ENCODE measurements at regions not wholly inside any gene's neighbourhood (a gene's known extent, or its start where the extent isn't known, plus 50 kb on each side); places are given as distances from the start of the nearest gene placed in this dataset.
"Not testable (repeated sequence)": the region's sequence is repeated elsewhere in the genome, so short reads cannot be mapped to it uniquely, and the experiment has no call there.

GRCh38 chr2:62396880-62397279 is 109.1 kb downstream of the TMEM17 start:
- Mint-ChIP-seq H3K27ac (no peak overlapping the region), H3K36me3 (peaks cover 1% of the 10 kb centered on the region; the same call in 1 of the 2 replicates), H3K4me3 (no peak overlapping the region), H3K27me3 (ENCODE audit: low read depth) (no peaks in the 10 kb centered on the region), H3K4me1 (peaks cover 11% of the 10 kb centered on the region), H3K9me3 (peaks cover 18% of the 10 kb centered on the region)
- POLR2A ChIA-PET, result interaction anchor here (0.6 to 0.7 kb wide), 2 partner anchors 18 to 103 kb away, joined by 3 read pairs; no protein-coding TSS in a partner anchor
- TF ChIP-seq ESRRA (CRISPR knock-in tag; IDR thresholded peaks at IDR 0.05; ENCODE audit: borderline replicate concordance) (no peak), E2F1 (CRISPR knock-in tag; IDR thresholded peaks at IDR 0.05) (no peak), ZNF416 (CRISPR knock-in tag; IDR thresholded peaks at IDR 0.05) (no peak), TEAD4 (CRISPR knock-in tag; IDR thresholded peaks at IDR 0.05) (no peak), RORB (CRISPR knock-in tag; IDR thresholded peaks at IDR 0.05) (no peak)
- TF ChIP-seq, protein P1, sequence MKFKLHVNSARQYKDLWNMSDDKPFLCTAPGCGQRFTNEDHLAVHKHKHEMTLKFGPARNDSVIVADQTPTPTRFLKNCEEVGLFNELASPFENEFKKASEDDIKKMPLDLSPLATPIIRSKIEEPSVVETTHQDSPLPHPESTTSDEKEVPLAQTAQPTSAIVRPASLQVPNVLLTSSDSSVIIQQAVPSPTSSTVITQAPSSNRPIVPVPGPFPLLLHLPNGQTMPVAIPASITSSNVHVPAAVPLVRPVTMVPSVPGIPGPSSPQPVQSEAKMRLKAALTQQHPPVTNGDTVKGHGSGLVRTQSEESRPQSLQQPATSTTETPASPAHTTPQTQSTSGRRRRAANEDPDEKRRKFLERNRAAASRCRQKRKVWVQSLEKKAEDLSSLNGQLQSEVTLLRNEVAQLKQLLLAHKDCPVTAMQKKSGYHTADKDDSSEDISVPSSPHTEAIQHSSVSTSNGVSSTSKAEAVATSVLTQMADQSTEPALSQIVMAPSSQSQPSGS (CRISPR knock-in tag; IDR thresholded peaks at IDR 0.05; ENCODE audit: borderline replicate concordance, low read depth), result no peak
- CTCF ChIA-PET, result interaction anchor here (1.4 kb wide), 1 partner anchor 14 kb away, joined by 4 read pairs; no protein-coding TSS in a partner anchor
- DNase-seq (ENCODE audit: low spot score) (no peak), ATAC-seq (no peak)

DNA sequence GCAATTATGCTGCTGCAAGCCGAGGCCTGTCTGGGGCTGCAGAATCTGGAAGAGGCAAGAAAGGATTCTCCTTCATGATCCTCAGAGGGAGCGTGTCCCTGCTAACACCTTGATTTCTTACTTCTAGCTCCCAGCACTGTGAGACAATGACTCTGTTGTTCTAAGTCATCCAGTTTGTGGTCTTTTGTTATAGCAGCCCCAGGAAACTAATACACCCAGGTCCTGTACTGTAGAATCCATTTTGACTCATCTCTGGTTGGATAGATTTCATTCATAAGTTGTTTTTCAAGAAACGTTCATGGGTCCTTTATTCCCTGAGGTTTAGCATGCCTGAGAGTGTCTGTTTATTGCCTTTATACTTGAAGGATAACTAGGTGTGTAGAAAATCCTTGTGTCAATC is 112.7 kb downstream of the TMEM17 start:
- peaks cover 11% of the 10 kb centered on the region for H3K4me1 Mint-ChIP-seq
- H3K27me3 Mint-ChIP-seq (ENCODE audit: low read depth), result no peaks in the 10 kb centered on the region
- no peak overlapping the region for H3K27ac Mint-ChIP-seq
- H3K9me3 Mint-ChIP-seq, result peaks cover 14% of the 10 kb centered on the region
- no peak for ATAC-seq
- H3K36me3 Mint-ChIP-seq, result no peaks in the 10 kb centered on the region
- ChIA-PET CTCF (no interaction called here), POLR2A (no interaction called here)
- no peak for DNase-seq (ENCODE audit: low spot score)
- no peak overlapping the region for H3K4me3 Mint-ChIP-seq
- TF ChIP-seq CBFB (CRISPR knock-in tag; IDR thresholded peaks at IDR 0.05; ENCODE audit: low read depth) (no peak), NFE2L1 (CRISPR knock-in tag; IDR thresholded peaks at IDR 0.05) (no peak), NR2C2 (CRISPR knock-in tag; IDR thresholded peaks at IDR 0.05) (no peak), ERG (CRISPR knock-in tag; IDR thresholded peaks at IDR 0.05) (no peak)
- TF ChIP-seq, protein P1 (CRISPR knock-in tag; IDR thresholded peaks at IDR 0.05; ENCODE audit: borderline replicate concordance, low read depth), result no peak

GRCh38 chr2:62391696-62392095 is 114.3 kb downstream of the TMEM17 start:
- H3K9me3 Mint-ChIP-seq, result peaks cover 21% of the 10 kb centered on the region
- H3K4me3 Mint-ChIP-seq, result no peak overlapping the region
- DNase-seq (ENCODE audit: low spot score) (no peak), ATAC-seq (no peak)
- H3K36me3 Mint-ChIP-seq, result peaks cover 7% of the 10 kb centered on the region
- TF ChIP-seq, protein P2, sequence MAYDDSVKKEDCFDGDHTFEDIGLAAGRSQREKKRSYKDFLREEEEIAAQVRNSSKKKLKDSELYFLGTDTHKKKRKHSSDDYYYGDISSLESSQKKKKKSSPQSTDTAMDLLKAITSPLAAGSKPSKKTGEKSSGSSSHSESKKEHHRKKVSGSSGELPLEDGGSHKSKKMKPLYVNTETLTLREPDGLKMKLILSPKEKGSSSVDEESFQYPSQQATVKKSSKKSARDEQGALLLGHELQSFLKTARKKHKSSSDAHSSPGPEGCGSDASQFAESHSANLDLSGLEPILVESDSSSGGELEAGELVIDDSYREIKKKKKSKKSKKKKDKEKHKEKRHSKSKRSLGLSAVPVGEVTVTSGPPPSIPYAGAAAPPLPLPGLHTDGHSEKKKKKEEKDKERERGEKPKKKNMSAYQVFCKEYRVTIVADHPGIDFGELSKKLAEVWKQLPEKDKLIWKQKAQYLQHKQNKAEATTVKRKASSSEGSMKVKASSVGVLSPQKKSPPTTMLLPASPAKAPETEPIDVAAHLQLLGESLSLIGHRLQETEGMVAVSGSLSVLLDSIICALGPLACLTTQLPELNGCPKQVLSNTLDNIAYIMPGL (CRISPR knock-in tag; IDR thresholded peaks at IDR 0.05), result no peak
- TF ChIP-seq OVOL2 (CRISPR knock-in tag; IDR thresholded peaks at IDR 0.05; ENCODE audit: borderline replicate concordance) (no peak), FOXJ3 (CRISPR knock-in tag; IDR thresholded peaks at IDR 0.05; ENCODE audit: borderline replicate concordance) (no peak), JUN (CRISPR knock-in tag; IDR thresholded peaks at IDR 0.05) (no peak), NFATC4 (CRISPR knock-in tag; IDR thresholded peaks at IDR 0.05) (no peak), RELA (CRISPR knock-in tag; IDR thresholded peaks at IDR 0.05; ENCODE audit: borderline replicate concordance) (no peak), NR3C1 (CRISPR knock-in tag; conservative IDR thresholded peaks at IDR 0.05; ENCODE audit: low read depth) (no peak)
- POLR2A ChIA-PET, result interaction anchor here (0.6 kb wide), 1 partner anchor 196 kb away, joined by 3 read pairs; no protein-coding TSS in a partner anchor
- CTCF ChIA-PET, result no interaction called here
- H3K4me1 Mint-ChIP-seq, result peaks cover 11% of the 10 kb centered on the region
- H3K27me3 Mint-ChIP-seq (ENCODE audit: low read depth), result no peaks in the 10 kb centered on the region
- H3K27ac Mint-ChIP-seq, result no peak overlapping the region

GRCh38 chr2:62386378-62386777 is 119.6 kb downstream of the TMEM17 start:
- H3K27me3 Mint-ChIP-seq (ENCODE audit: low read depth); H3K4me3 Mint-ChIP-seq; ATAC-seq; POLR2A ChIA-PET; CTCF ChIA-PET; DNase-seq (ENCODE audit: low spot score); H3K27ac Mint-ChIP-seq: not testable (repeated sequence)
- Mint-ChIP-seq H3K4me1 (peaks cover 16% of the 10 kb centered on the region), H3K36me3 (peaks cover 21% of the 10 kb centered on the region), H3K9me3 (peaks cover 32% of the 10 kb centered on the region)

Data from WTC11 (cell line).